GM18505 (cell line): ENCODE measurements at regions not wholly inside any gene's neighbourhood (a gene's known extent, or its start where the extent isn't known, plus 50 kb on each side); places are given as distances from the start of the nearest gene placed in this dataset.
"Not testable (repeated sequence)": the region's sequence is repeated elsewhere in the genome, so short reads cannot be mapped to it uniquely, and the experiment has no call there.

Experiments used
- ATAC-seq: cut with Tn5 transposase; IDR thresholded peaks from one replicate; pipeline ENCODE4 v1.9.1; 2021; ENCODE audit not compliant: unreplicated experiment
- POLR2A ChIP-seq: IDR thresholded peaks from 4 replicates; pipeline ENCODE4 v1.6.1; 2011; ENCODE audit warnings: borderline replicate concordance; ENCODE audit not compliant: insufficient read depth, insufficient read length; ENCODE audit errors: extremely low read depth

DNA sequence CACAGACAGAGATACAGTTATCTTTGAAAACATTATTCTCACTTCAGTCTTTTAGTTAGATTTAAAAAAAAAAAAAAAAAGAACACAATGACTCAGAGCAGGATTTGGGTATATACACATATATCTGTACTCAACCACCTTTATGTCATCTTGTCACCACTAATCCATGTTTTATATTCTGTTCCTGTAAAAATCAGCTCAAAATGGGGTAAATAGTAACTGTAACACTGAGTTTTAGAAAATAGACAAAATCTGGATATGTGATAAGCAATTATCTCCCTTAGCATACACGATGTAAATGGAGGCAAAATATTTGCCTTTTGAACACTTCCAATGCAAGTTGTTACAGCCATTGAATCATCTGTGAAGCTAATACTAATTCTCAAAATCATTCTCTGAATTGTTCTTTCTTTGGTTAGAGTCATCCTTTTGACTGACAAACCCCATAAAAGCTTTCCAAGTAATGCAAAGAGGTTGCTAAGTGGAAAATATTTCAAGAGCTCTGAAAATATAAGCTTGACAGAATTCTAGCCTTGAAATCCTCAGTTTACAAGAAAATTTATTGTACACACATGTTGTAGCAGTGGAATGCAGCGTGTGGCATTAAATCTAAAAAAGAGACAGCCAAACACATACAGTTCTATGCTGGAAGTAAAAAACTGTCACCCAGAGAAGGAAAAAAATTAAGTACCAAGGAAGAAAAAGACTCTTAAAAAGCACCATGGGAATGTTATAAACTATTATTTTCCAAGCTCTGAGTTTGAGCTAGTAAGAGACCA is 502.2 kb upstream of the PHF14 start:
- ATAC-seq = no peak
- TF ChIP-seq POLR2A = no peak

- TF ChIP-seq POLR2A = no peak
- ATAC-seq = no peak
Measured at GRCh38 chr7:10472115-10472514, 501.6 kb upstream of the PHF14 start.

- ATAC-seq = no peak
- no peak for TF ChIP-seq POLR2A
Measured at GRCh38 chr7:10473569-10473968, 500.1 kb upstream of the PHF14 start.

- no peak for TF ChIP-seq POLR2A
- no peak for ATAC-seq
Measured at GRCh38 chr7:10474048-10474447, 499.6 kb upstream of the PHF14 start.

DNA sequence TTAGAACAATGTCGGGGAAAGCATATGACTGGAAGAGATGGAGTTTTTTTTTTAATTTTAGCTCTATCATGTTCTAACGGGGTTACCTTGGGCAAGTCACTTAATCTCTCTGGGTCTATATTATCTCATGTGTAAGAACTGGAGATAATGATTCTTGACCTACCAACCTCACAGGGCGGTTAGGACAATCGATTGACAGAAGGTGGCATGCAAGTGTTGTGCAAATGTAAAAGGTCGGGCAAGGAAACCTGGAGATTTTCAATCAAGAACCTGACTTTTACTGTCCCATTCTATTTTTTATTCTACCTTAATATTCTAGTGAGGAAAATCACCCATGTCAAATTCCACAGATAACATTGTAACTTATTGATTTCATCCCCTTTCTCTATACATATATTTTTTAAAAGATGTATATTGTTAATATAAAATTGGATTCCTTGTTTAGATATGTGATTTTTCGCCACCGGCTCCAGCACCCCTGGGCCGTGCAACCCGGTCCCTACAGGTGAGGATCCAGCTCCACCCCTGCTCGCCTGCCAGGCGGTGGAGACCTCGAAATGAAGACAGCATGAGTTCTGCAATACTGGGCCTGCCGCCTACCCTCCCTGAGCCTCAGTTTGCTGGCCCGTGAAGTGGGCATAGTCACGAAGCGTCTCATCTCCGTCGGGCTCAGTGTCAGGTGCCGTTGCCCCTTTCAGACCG is 497.6 kb upstream of the PHF14 start:
- TF ChIP-seq POLR2A = no peak
- ATAC-seq = no peak

- ATAC-seq = no peak
- no peak for TF ChIP-seq POLR2A
Measured at GRCh38 chr7:10476642-10477041, 497.0 kb upstream of the PHF14 start.

- no peak for TF ChIP-seq POLR2A
- no peak for ATAC-seq
Measured at GRCh38 chr7:10483671-10484070, 490.0 kb upstream of the PHF14 start.

DNA sequence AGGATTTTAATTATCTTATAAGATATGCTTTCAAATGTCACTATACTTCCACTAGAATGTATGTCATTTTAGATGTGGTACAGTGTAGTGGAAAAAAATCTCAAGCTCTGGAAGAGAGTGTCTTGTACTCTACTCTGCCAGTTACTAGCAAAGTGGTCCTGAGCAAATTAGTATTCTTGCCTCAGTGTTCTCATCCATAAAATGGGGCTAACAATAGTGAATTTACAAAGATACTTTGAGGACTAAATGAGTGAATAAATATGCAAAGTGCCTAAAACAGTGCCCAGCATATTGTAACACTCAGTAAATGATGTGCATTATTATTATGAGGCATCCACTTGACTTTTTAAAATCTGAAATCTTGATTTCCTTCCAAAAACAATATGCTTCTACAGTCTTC is 488.9 kb upstream of the PHF14 start:
- no peak for ATAC-seq

DNA sequence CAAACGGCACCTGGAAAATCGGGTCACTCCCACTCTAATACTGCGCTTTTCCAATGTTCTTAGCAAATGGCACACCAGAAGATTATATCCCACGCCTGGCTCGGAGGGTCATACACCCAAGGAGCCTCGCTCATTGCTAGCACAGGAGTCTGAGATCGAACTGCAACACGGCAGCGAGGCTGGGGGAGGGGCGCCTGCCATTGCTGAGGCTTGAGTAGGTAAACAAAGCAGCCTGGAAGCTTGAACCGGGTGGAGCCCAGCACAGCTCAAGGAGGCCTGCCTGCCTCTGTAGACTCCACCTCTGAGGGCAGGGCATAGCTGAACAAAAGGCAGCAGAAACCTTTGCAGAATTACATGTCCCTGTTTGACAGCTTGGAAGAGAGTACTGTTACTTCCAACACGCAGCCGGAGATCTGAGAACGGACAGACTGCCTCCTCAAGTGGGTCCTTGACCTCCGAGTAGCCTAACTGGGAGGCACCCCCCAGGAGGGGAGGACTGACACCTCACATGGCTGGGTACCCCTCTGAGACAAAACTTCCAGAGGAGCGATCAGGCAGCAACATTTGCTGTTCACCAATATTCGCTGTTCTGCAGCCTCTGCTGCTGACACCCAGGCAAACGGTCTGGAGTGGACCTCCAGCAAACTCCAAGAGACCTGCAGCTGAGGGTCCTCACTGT is 472.3 kb upstream of the PHF14 start:
- not testable (repeated sequence) for ATAC-seq

More for the DNA sequence above, 488.9 kb upstream of the PHF14 start:
- TF ChIP-seq POLR2A = no peak

DNA sequence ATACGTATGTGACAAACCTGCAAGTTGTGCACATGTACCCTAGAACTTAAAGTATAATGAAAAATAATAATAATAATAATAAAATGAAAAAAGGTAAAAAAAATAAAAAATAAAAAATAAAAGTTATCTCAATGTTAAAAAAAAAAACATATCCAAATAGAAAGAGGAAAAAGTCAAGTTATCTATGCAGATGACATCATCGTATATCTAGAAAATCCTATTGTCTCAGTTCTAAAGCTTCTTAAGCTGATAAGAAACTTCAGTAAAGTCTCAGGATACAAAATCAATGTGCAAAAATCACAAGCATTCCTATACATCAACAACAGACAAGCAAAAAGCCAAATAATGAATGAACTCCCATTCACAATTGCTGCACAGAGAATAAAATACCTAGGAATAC is 466.6 kb upstream of the PHF14 start:
- no peak for TF ChIP-seq POLR2A
- no peak for ATAC-seq

DNA sequence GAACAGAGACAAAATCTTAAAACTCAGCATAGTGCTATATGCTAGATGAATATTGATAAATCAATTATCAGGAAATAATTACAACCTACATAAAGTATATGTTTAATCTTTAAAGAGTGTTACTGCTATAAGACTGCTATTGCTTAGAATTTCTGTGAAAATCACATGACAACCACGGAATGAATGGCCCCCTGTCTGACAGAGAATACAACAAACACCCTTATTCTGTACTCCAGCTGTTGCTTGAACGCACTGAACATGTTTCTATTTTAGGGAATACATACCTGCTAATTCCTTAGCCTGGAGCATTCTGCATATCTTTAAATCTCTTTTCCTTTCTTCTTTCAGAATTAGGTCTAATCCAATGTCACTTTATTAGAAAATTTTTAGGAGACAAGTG is 452.4 kb upstream of the PHF14 start:
- no peak for ATAC-seq
- no peak for TF ChIP-seq POLR2A

DNA sequence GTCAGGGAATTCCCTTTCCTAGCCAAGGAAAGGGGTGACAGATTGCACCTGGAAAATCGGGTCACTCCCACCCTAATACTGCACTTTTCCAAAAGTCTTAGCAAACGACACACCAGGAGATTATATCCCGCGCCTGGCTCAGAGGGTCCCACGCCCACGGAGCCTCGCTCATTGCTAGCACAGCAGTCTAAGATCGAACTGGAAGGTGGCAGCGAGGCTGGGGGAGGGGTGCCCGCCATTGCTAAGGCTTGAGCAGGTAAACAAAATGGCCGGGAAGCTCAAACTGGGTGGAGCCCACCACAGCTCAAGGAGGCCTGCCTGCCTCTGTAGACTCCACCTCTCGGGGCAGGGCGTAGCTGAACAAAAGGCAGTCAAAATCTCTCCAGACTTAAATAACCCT is 440.2 kb upstream of the PHF14 start:
- not testable (repeated sequence) for ATAC-seq

DNA sequence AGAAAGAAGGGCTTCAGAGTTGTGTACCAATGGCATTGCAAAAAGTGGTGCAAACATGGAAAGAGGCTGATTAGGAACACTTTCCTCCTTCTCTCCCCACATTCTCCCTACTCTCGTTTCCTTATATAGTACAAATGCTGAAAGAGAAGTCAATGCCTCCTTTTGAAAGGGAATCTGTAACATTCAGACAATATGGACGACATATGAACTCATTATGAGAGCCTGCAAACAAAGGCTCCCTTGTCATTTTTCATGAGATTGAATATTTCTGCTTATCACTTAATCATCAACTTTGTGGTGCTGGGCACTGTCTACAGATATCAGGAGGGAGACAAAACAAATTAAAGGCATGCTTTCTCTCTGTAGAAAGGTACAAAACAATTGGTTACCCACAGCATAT is 437.1 kb upstream of the PHF14 start:
- TF ChIP-seq POLR2A = no peak
- no peak for ATAC-seq

DNA sequence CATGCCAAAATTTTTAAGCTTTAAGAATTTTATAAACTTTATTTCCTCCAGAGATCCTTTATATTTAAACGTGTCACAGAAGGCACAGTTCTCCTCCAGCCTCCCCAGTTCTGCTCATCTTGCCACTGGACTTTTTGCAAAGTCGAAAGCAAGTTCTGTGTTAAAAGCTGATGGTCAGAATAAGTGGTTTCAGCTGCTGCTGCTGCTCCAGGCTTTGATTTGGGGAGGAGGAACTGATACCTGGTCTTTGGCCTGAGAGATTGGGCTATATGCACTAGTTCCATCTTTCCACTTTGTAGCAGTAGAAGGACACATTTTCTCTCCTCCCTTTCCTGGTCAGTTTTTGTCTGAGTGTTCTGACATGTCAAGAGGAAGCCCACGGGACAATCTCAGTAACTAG is 435.9 kb upstream of the PHF14 start:
- TF ChIP-seq POLR2A = no peak
- ATAC-seq = no peak

DNA sequence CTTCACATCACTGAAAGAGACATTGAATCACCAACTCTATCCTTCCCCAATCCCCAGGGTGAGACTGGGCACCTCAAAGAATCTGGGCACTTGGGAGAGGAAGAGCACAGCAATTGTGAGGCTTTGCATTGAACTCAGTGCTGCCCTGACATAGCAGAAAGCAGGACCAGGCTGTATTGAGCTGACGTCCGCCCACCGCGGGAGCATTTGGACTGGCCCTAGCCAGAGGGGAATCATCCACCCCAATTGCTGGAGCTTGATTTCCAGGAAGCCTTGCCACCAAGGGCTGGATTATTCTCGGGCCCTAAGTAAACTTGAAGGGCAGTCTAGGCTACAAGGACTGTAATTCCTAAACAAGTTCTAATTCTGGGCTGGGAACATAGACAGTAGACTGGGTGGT is 416.3 kb upstream of the PHF14 start:
- no peak for TF ChIP-seq POLR2A
- ATAC-seq = no peak

DNA sequence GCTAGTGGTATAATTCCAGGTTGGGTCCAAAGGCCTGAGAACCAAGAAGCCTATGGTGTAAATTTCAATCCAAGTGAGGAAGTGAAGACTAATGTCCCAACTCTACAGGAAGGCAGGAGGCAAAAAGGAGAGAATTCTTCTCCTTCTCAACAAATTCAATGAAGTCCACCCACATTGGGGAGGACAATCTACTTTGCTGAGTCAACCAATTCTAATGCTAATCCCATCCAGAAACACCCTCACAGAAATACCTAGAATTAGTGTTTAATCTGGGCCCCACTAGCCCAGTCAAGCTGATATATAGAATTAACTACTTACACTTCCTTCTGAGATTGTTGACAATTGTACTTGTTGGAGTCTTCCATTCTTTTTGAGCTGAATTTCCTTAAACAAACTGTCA is 413.2 kb upstream of the PHF14 start:
- TF ChIP-seq POLR2A = no peak
- no peak for ATAC-seq
